Cardiac muscle cell (in vitro differentiated cells and primary cell): ENCODE measurements at regions not wholly inside any gene's neighbourhood (a gene's known extent, or its start where the extent isn't known, plus 50 kb on each side); places are given as distances from the start of the nearest gene placed in this dataset.
A peak's percentile ranks its signal among the peaks of the same experiment; 100 is the strongest.

Experiments used
- DNase-seq, 2 donors: peaks; one replicate each; pipeline versions ENCODE4 v3.0.0 to v3.0.0-alpha.2; 2010 to 2017; ENCODE audit warnings: low read depth in 1 of 2, low spot score in 1 of 2
- H3K27ac ChIP-seq: fragments of 200-600 bp; sonication (generic); 2 replicates; pipeline ENCODE4 v1.5.1; 2016
- H3K27me3 ChIP-seq: fragments of 200-600 bp; sonication (generic); 2 replicates; pipeline ENCODE4 v1.6.0; 2016; ENCODE audit warnings: control low read depth
- H3K36me3 ChIP-seq: fragments of 200-600 bp; sonication (generic); 2 replicates; pipeline ENCODE4 v1.5.1; 2016; ENCODE audit warnings: control low read depth
- H3K4me1 ChIP-seq: fragments of 200-600 bp; sonication (generic); 2 replicates; pipeline ENCODE4 v1.8.1; 2017; ENCODE audit warnings: low read depth, mild to moderate bottlenecking, mixed run types
- H3K4me3 ChIP-seq: fragments of 200-600 bp; sonication (generic); 2 replicates; pipeline ENCODE4 v1.5.1; 2016; ENCODE audit warnings: mild to moderate bottlenecking
- H3K9me3 ChIP-seq: fragments of 200-600 bp; sonication (generic); 2 replicates; pipeline ENCODE4 v1.5.1; 2017; ENCODE audit warnings: low read depth, mild to moderate bottlenecking, control low read depth
- CTCF ChIP-seq: IDR thresholded peaks from 2 replicates; pipeline ENCODE4 v1.5.1; 2012; ENCODE audit warnings: low read depth, mild to moderate bottlenecking, low read length

DNA sequence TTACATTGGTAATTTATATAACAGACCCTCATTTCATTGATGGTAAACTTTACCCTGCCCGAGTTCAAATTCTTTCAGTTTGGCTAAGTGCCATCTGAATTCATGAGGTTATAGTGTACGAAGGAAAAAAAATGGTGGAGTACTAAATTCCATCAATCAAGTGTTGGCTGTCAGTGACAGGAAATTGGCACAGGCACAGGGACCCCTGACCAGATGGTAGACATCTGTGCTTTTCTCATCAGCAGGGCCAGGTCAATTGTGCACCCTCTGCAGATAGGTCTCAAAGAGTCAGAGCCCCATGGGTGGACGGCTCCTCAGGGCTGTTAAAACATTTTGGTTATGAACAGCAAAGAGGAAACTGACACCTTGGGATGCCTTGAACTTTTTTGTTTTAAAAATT, 439.2 kb downstream of the SETBP1 start:
- Histone ChIP-seq H3K36me3 (no peaks in the 10 kb centered on the region), H3K9me3 (no peaks in the 10 kb centered on the region), H3K4me1 (no peaks in the 10 kb centered on the region), H3K27ac (no peak overlapping the region), H3K27me3 (peaks cover 5% of the 10 kb centered on the region), H3K4me3 (no peak overlapping the region)
- TF ChIP-seq CTCF = no peak
- no peak for DNase-seq

DNA sequence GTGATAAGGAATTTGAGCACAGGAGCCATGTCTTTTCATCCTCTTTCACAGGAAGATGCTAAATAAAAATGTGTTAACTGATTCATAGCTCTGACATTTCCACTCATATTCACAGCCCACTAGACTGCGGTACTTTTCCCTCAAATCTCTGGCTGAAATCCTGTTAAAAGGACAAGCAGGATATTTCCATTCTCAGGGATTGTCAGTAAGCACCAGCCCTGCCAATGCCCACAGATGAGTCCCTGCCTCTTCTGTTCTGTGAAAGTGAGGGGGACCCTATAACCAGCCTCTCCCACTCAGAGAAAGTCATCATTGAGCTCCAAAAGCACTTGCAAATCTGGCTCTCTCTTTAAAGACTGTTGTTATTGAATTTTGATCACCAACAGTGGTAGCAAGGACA, 440.5 kb downstream of the SETBP1 start:
- no peak overlapping the region for H3K27ac ChIP-seq
- H3K4me3 ChIP-seq = no peak overlapping the region
- no peaks in the 10 kb centered on the region for H3K36me3 ChIP-seq
- DNase-seq = no peak
- H3K9me3 ChIP-seq = no peaks in the 10 kb centered on the region
- no peaks in the 10 kb centered on the region for H3K4me1 ChIP-seq
- H3K27me3 ChIP-seq = peaks cover 5% of the 10 kb centered on the region
- no peak for TF ChIP-seq CTCF

- H3K9me3 ChIP-seq = no peaks in the 10 kb centered on the region
- H3K36me3 ChIP-seq = no peaks in the 10 kb centered on the region
- H3K4me3 ChIP-seq = no peak overlapping the region
- H3K27me3 ChIP-seq = no peaks in the 10 kb centered on the region
- H3K4me1 ChIP-seq = peaks cover 7% of the 10 kb centered on the region
- DNase-seq = no peak
- no peak for TF ChIP-seq CTCF
- H3K27ac ChIP-seq = no peak overlapping the region
Observed at GRCh38 chr18:45122506-45122905, 441.8 kb downstream of the SETBP1 start.

DNA sequence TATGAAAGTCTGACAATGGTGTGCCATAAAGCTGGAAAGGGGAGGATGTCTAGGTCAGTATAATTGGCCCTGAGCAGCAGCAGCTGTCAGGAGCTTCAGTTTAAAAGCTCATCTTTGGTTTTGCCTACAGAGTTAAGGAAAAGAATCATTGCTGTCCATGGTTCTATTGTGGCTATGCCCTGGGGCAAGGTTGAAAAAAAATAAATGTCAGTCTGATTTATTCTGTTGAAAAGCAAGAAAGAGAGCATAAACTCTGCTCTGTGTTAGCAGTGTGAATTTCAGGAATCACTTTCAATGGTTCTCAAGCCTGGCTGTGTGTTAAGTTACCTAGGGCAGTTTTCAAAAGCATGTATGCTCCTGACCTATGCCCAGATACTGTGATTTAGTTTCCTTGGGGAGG, 446.7 kb downstream of the SETBP1 start:
- DNase-seq = peak in 1 of 2 donors; percentile 1
- no peak overlapping the region for H3K27ac ChIP-seq
- no peaks in the 10 kb centered on the region for H3K36me3 ChIP-seq
- no peaks in the 10 kb centered on the region for H3K27me3 ChIP-seq
- no peak for TF ChIP-seq CTCF
- peaks cover 8% of the 10 kb centered on the region for H3K4me1 ChIP-seq
- no peak overlapping the region for H3K4me3 ChIP-seq
- no peaks in the 10 kb centered on the region for H3K9me3 ChIP-seq

DNA sequence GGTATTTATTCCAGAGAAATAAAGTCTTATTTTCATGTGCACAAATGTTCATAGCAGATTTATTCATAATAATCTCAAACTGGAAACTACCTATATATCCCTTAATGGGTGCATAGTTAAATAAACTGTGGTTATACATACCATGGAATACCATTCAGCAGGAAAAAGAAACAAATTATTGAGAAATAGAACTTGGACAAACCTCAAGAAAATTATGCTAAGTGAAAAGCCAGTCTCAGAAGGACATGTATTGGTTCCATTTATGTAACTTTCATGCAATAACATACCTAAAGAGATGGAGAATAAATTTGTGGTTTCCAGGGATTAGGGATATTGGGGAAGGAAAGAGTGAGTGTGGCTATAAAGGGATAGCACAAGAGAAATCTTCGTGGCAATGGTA, 452.6 kb downstream of the SETBP1 start:
- TF ChIP-seq CTCF = no peak

More for the DNA sequence above, 452.6 kb downstream of the SETBP1 start:
- Histone ChIP-seq H3K27ac (no peak overlapping the region), H3K4me1 (no peaks in the 10 kb centered on the region), H3K36me3 (no peaks in the 10 kb centered on the region), H3K9me3 (no peaks in the 10 kb centered on the region), H3K4me3 (no peak overlapping the region), H3K27me3 (peaks cover 7% of the 10 kb centered on the region)
- no peak for DNase-seq
